GM23338 (cell line): ENCODE measurements at regions not wholly inside any gene's neighbourhood (a gene's known extent, or its start where the extent isn't known, plus 50 kb on each side); places are given as distances from the start of the nearest gene placed in this dataset.

Experiments
- ATAC-seq: fragments of 200-7000 bp; cut with Tn5 transposase; 3 replicates; pipeline ENCODE4 v1.9.1; 2020
- DNase-seq: peaks from one replicate; pipeline ENCODE4 v3.0.0-alpha.2; 2015; ENCODE audit warnings: low spot score
- H2AFZ ChIP-seq: fragments of 200-600 bp; sonication (generic); 2 replicates; pipeline ENCODE4 v1.8.0; 2016; ENCODE audit warnings: antibody characterized with exemption, mild to moderate bottlenecking, moderate library complexity
- H3F3A ChIP-seq: fragments of 200-600 bp; sonication (generic); replicated peaks from 2 replicates; pipeline ENCODE4 v1.8.0; 2017; ENCODE audit warnings: antibody characterized with exemption, mixed run types, low read depth
- H3K27ac ChIP-seq: fragments of 200-600 bp; sonication (generic); 2 replicates; pipeline ENCODE4 v1.6.1; 2016; ENCODE audit warnings: low read depth
- H3K27me3 ChIP-seq: fragments of 200-600 bp; sonication (generic); 2 replicates; pipeline ENCODE4 v1.8.0; 2016; ENCODE audit warnings: mild to moderate bottlenecking, mixed run types, moderate library complexity; ENCODE audit not compliant: insufficient read depth
- H3K36me3 ChIP-seq: fragments of 200-600 bp; sonication (generic); 2 replicates; pipeline ENCODE4 v1.8.0; 2016; ENCODE audit warnings: mild to moderate bottlenecking; ENCODE audit not compliant: insufficient read depth
- H3K4me1 ChIP-seq: fragments of 200-600 bp; sonication (generic); 2 replicates; pipeline ENCODE4 v1.8.0; 2016; ENCODE audit warnings: mild to moderate bottlenecking, moderate library complexity; ENCODE audit not compliant: insufficient read depth
- H3K4me2 ChIP-seq: fragments of 200-600 bp; sonication (generic); 2 replicates; pipeline ENCODE4 v1.7.1; 2017; ENCODE audit warnings: mixed run types
- H3K4me3 ChIP-seq: fragments of 200-600 bp; sonication (generic); 2 replicates; pipeline ENCODE4 v1.6.1; 2016; ENCODE audit warnings: mixed run types
- H3K79me2 ChIP-seq: fragments of 200-600 bp; sonication (generic); replicated peaks from 2 replicates; pipeline ENCODE4 v1.8.0; 2017; ENCODE audit warnings: mild to moderate bottlenecking; ENCODE audit not compliant: insufficient read depth
- H3K9me2 ChIP-seq: fragments of 200-600 bp; sonication (generic); 2 replicates; pipeline ENCODE4 v1.8.0; 2017; ENCODE audit not compliant: insufficient read depth
- H4K20me1 ChIP-seq: fragments of 200-600 bp; sonication (generic); replicated peaks from 2 replicates; pipeline ENCODE4 v1.8.0; 2017; ENCODE audit warnings: mild to moderate bottlenecking; ENCODE audit not compliant: insufficient read depth
- H3K27ac Mint-ChIP-seq: 2 replicates; pipeline ENCODE4 v1.8.0; 2020; ENCODE audit warnings: inconsistent platforms, mild to moderate bottlenecking, moderate library complexity, mixed read lengths
- H3K27me3 Mint-ChIP-seq: 3 replicates; pipeline ENCODE4 v1.8.0; 2022; ENCODE audit warnings: low read depth, mild to moderate bottlenecking, moderate library complexity, mixed read lengths, inconsistent platforms; ENCODE audit not compliant: insufficient read depth, poor library complexity
- H3K36me3 Mint-ChIP-seq: 3 replicates; pipeline ENCODE4 v1.8.0; 2021; ENCODE audit warnings: low read depth, mild to moderate bottlenecking, inconsistent platforms, moderate library complexity, mixed read lengths
- H3K4me1 Mint-ChIP-seq: 3 replicates; pipeline ENCODE4 v1.8.0; 2020; ENCODE audit warnings: mild to moderate bottlenecking, inconsistent platforms, mixed read lengths
- H3K4me3 Mint-ChIP-seq: 3 replicates; pipeline ENCODE4 v1.8.0; 2021; ENCODE audit warnings: moderate library complexity, mild to moderate bottlenecking, inconsistent platforms, mixed read lengths
- H3K9me3 Mint-ChIP-seq: 3 replicates; pipeline ENCODE4 v1.8.0; 2020; ENCODE audit warnings: moderate library complexity, mild to moderate bottlenecking, inconsistent platforms, mixed read lengths
- CREB1 ChIP-seq: fragments of 250-450 bp; sonication (Bioruptor Pico); IDR thresholded peaks from 2 replicates; pipeline ENCODE4 v1.5.0; 2020; ENCODE audit warnings: low read depth, mild to moderate bottlenecking, moderate library complexity
- ETS1 ChIP-seq: IDR thresholded peaks from 2 replicates; pipeline ENCODE4 v1.6.1; 2016; ENCODE audit warnings: antibody characterized with exemption
- EZH2 ChIP-seq: fragments of 200-600 bp; sonication (generic); IDR thresholded peaks from one replicate; pipeline ENCODE4 v1.8.0; 2017; ENCODE audit warnings: antibody characterized with exemption, mild to moderate bottlenecking, low read depth; ENCODE audit not compliant: unreplicated experiment
- EZH2phosphoT487 ChIP-seq: fragments of 200-600 bp; sonication (generic); IDR thresholded peaks from one replicate; pipeline ENCODE4 v1.8.1; 2018; ENCODE audit warnings: antibody characterized with exemption; ENCODE audit not compliant: unreplicated experiment
- JUNB ChIP-seq: IDR thresholded peaks from one replicate; pipeline ENCODE4 v1.6.1; 2016; ENCODE audit warnings: antibody characterized with exemption; ENCODE audit not compliant: unreplicated experiment
- NANOG ChIP-seq: IDR thresholded peaks from 2 replicates; pipeline ENCODE4 v1.6.1; 2016; ENCODE audit warnings: antibody characterized with exemption, borderline replicate concordance
- POLR2AphosphoS5 ChIP-seq: IDR thresholded peaks from 2 replicates; pipeline ENCODE4 v1.6.1; 2016; ENCODE audit warnings: antibody characterized with exemption, low read depth
- STAT1 ChIP-seq: IDR thresholded peaks from one replicate; pipeline ENCODE4 v1.6.1; 2016; ENCODE audit warnings: antibody characterized with exemption; ENCODE audit not compliant: unreplicated experiment
- ZNF114 ChIP-seq: fragments of 250-450 bp; sonication (Bioruptor Pico); IDR thresholded peaks from 2 replicates; pipeline ENCODE4 v1.5.0; 2020; ENCODE audit warnings: mild to moderate bottlenecking, moderate library complexity
- ZNF331 ChIP-seq: fragments of 250-450 bp; sonication (Bioruptor Pico); IDR thresholded peaks from 2 replicates; pipeline ENCODE4 v1.5.0; 2020; ENCODE audit warnings: low read depth, mild to moderate bottlenecking, moderate library complexity
- TF ChIP-seq, protein P1 (sequence below): IDR thresholded peaks from one replicate; pipeline ENCODE4 v1.6.1; 2018; ENCODE audit warnings: antibody characterized with exemption; ENCODE audit not compliant: unreplicated experiment
- TF ChIP-seq, protein P2 (sequence below), 2 experiments: fragments of 200-600 bp in 1 of 2; sonication (generic) in 1 of 2; conservative IDR thresholded peaks; 2 replicates each; pipeline versions ENCODE4 v1.5.1 to v1.6.1; 2016 to 2017; ENCODE audit warnings: antibody characterized with exemption in 2 of 2, low read depth in 2 of 2, mild to moderate bottlenecking in 2 of 2, moderate library complexity in 1 of 2
- TF ChIP-seq, protein P3 (sequence below): fragments of 250-450 bp; sonication (Bioruptor Pico); IDR thresholded peaks from 2 replicates; pipeline ENCODE4 v1.5.0; 2020; ENCODE audit warnings: mild to moderate bottlenecking, moderate library complexity

- DNase-seq (no peak), ATAC-seq (no peak)
- Mint-ChIP-seq H3K36me3 (no peaks in the 10 kb centered on the region), H3K27me3 (no peaks in the 10 kb centered on the region), H3K9me3 (0 out of 3 replicates have a peak, but pooled peaks cover 3% of the 10 kb centered on the region), H3K4me1 (no peaks in the 10 kb centered on the region), H3K27ac (no peak overlapping the region), H3K4me3 (no peak overlapping the region)
- TF ChIP-seq, protein P1, sequence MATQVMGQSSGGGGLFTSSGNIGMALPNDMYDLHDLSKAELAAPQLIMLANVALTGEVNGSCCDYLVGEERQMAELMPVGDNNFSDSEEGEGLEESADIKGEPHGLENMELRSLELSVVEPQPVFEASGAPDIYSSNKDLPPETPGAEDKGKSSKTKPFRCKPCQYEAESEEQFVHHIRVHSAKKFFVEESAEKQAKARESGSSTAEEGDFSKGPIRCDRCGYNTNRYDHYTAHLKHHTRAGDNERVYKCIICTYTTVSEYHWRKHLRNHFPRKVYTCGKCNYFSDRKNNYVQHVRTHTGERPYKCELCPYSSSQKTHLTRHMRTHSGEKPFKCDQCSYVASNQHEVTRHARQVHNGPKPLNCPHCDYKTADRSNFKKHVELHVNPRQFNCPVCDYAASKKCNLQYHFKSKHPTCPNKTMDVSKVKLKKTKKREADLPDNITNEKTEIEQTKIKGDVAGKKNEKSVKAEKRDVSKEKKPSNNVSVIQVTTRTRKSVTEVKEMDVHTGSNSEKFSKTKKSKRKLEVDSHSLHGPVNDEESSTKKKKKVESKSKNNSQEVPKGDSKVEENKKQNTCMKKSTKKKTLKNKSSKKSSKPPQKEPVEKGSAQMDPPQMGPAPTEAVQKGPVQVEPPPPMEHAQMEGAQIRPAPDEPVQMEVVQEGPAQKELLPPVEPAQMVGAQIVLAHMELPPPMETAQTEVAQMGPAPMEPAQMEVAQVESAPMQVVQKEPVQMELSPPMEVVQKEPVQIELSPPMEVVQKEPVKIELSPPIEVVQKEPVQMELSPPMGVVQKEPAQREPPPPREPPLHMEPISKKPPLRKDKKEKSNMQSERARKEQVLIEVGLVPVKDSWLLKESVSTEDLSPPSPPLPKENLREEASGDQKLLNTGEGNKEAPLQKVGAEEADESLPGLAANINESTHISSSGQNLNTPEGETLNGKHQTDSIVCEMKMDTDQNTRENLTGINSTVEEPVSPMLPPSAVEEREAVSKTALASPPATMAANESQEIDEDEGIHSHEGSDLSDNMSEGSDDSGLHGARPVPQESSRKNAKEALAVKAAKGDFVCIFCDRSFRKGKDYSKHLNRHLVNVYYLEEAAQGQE, result no peak
- no peak for TF ChIP-seq ZNF331 (CRISPR knock-in tag)
- TF ChIP-seq EZH2, result no peak
- no peak for TF ChIP-seq STAT1
- TF ChIP-seq CREB1, result no peak
- TF ChIP-seq EZH2phosphoT487, result no peak
- TF ChIP-seq ETS1, result no peak
- TF ChIP-seq, protein P2, sequence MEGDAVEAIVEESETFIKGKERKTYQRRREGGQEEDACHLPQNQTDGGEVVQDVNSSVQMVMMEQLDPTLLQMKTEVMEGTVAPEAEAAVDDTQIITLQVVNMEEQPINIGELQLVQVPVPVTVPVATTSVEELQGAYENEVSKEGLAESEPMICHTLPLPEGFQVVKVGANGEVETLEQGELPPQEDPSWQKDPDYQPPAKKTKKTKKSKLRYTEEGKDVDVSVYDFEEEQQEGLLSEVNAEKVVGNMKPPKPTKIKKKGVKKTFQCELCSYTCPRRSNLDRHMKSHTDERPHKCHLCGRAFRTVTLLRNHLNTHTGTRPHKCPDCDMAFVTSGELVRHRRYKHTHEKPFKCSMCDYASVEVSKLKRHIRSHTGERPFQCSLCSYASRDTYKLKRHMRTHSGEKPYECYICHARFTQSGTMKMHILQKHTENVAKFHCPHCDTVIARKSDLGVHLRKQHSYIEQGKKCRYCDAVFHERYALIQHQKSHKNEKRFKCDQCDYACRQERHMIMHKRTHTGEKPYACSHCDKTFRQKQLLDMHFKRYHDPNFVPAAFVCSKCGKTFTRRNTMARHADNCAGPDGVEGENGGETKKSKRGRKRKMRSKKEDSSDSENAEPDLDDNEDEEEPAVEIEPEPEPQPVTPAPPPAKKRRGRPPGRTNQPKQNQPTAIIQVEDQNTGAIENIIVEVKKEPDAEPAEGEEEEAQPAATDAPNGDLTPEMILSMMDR (conservative IDR thresholded peaks at IDR 0.05; ENCODE audit: low read depth in 2 of 2), result no peak
- TF ChIP-seq POLR2AphosphoS5, result no peak
- TF ChIP-seq JUNB, result no peak
- no peak for TF ChIP-seq NANOG
- TF ChIP-seq ZNF114, result no peak
- TF ChIP-seq, protein P3, sequence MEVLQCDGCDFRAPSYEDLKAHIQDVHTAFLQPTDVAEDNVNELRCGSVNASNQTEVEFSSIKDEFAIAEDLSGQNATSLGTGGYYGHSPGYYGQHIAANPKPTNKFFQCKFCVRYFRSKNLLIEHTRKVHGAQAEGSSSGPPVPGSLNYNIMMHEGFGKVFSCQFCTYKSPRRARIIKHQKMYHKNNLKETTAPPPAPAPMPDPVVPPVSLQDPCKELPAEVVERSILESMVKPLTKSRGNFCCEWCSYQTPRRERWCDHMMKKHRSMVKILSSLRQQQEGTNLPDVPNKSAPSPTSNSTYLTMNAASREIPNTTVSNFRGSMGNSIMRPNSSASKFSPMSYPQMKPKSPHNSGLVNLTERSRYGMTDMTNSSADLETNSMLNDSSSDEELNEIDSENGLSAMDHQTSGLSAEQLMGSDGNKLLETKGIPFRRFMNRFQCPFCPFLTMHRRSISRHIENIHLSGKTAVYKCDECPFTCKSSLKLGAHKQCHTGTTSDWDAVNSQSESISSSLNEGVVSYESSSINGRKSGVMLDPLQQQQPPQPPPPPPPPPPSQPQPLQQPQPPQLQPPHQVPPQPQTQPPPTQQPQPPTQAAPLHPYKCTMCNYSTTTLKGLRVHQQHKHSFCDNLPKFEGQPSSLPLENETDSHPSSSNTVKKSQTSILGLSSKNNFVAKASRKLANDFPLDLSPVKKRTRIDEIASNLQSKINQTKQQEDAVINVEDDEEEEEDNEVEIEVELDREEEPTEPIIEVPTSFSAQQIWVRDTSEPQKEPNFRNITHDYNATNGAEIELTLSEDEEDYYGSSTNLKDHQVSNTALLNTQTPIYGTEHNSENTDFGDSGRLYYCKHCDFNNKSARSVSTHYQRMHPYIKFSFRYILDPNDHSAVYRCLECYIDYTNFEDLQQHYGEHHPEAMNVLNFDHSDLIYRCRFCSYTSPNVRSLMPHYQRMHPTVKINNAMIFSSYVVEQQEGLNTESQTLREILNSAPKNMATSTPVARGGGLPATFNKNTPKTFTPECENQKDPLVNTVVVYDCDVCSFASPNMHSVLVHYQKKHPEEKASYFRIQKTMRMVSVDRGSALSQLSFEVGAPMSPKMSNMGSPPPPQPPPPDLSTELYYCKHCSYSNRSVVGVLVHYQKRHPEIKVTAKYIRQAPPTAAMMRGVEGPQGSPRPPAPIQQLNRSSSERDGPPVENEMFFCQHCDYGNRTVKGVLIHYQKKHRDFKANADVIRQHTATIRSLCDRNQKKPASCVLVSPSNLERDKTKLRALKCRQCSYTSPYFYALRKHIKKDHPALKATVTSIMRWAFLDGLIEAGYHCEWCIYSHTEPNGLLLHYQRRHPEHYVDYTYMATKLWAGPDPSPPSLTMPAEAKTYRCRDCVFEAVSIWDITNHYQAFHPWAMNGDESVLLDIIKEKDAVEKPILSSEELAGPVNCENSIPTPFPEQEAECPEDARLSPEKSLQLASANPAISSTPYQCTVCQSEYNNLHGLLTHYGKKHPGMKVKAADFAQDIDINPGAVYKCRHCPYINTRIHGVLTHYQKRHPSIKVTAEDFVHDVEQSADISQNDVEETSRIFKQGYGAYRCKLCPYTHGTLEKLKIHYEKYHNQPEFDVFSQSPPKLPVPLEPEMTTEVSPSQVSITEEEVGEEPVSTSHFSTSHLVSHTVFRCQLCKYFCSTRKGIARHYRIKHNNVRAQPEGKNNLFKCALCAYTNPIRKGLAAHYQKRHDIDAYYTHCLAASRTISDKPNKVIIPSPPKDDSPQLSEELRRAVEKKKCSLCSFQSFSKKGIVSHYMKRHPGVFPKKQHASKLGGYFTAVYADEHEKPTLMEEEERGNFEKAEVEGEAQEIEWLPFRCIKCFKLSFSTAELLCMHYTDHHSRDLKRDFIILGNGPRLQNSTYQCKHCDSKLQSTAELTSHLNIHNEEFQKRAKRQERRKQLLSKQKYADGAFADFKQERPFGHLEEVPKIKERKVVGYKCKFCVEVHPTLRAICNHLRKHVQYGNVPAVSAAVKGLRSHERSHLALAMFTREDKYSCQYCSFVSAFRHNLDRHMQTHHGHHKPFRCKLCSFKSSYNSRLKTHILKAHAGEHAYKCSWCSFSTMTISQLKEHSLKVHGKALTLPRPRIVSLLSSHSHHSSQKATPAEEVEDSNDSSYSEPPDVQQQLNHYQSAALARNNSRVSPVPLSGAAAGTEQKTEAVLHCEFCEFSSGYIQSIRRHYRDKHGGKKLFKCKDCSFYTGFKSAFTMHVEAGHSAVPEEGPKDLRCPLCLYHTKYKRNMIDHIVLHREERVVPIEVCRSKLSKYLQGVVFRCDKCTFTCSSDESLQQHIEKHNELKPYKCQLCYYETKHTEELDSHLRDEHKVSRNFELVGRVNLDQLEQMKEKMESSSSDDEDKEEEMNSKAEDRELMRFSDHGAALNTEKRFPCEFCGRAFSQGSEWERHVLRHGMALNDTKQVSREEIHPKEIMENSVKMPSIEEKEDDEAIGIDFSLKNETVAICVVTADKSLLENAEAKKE (CRISPR knock-in tag), result no peak
- Histone ChIP-seq H3K9me2 (no peaks in the 10 kb centered on the region), H3K27ac (no peak overlapping the region), H2AFZ (no peak overlapping the region), H3K4me1 (no peaks in the 10 kb centered on the region), H4K20me1 (no peaks in the 10 kb centered on the region), H3K79me2 (no peaks in the 10 kb centered on the region), H3K4me3 (no peak overlapping the region), H3F3A (no peaks in the 10 kb centered on the region), H3K27me3 (no peaks in the 10 kb centered on the region), H3K4me2 (no peak overlapping the region), H3K36me3 (no peaks in the 10 kb centered on the region)
Measured at GRCh38 chr13:69566104-69566716, 541.4 kb upstream of the ATXN8OS start.
